K562 (cell line): ENCODE measurements at regions not wholly inside any gene's neighbourhood (a gene's known extent, or its start where the extent isn't known, plus 50 kb on each side); places are given as distances from the start of the nearest gene placed in this dataset.
"Not testable (repeated sequence)": the region's sequence is repeated elsewhere in the genome, so short reads cannot be mapped to it uniquely, and the experiment has no call there.

Source experiments
- ATAC-seq: fragments of 200-7000 bp; cut with Tn5 transposase; 3 replicates; pipeline ENCODE4 v1.9.1; 2020; ENCODE audit warnings: moderate library complexity
- BruUV-seq: library from RNA; stranded (reverse); fragments of 400-500 nt; replicated peaks from 2 replicates; lab custom pipeline; 2021; lab: Mats Ljungman, UMichigan
- CTCF ChIA-PET: fragments of 300-600 bp; formaldehyde crosslinking; extraction: SDS; loops from one replicate; lab custom pipeline; 2021; ENCODE audit warnings: low intra/inter-chr PET ratio; lab: Yijun Ruan, JAX
- POLR2A ChIA-PET: fragments of 300-600, 350-650 bp; sonication (Branson Sonifier 250); formaldehyde crosslinking; extraction: SDS; loops from one replicate; lab custom pipeline; 2021; ENCODE audit warnings: antibody characterized with exemption, inconsistent platforms; lab: Yijun Ruan, JAX
- DNase-seq, 4 experiments: peaks; one replicate each; pipeline versions ENCODE4 v3.0.0 to v3.0.0-alpha.2; 2011 to 2018; ENCODE audit warnings: low spot score in 3 of 4, mixed read lengths in 3 of 4; ENCODE audit errors: extremely low read depth in 1 of 4
- FAIRE-seq: peaks from 2 replicates; lab custom pipeline; 2011; peaks lifted over from hg19 to GRCh38; lab: Jason Lieb, UNC
- H2AFZ ChIP-seq: 2 replicates; pipeline ENCODE4 v1.6.0; 2011; ENCODE audit warnings: low read depth, low read length, control low read depth, inconsistent platforms
- H3K27ac ChIP-seq: fragments of 200-600 bp; 3 replicates; pipeline ENCODE4 v1.8.0; 2011; ENCODE audit warnings: low read depth, mild to moderate bottlenecking, control low read depth, inconsistent platforms, low read length, moderate library complexity, mixed read lengths; ENCODE audit errors: extremely low read depth
- H3K27me3 ChIP-seq, 2 experiments: fragments of 300-600 bp in 1 of 2; 2 replicates in 1 of 2; 3 replicates in 1 of 2; pipeline versions ENCODE4 v1.6.0 to v1.8.0; 2011; ENCODE audit warnings: inconsistent platforms in 2 of 2, low read length in 2 of 2, mild to moderate bottlenecking in 1 of 2, mixed read lengths in 1 of 2, moderate library complexity in 1 of 2; ENCODE audit not compliant: control insufficient read depth in 2 of 2, insufficient read depth in 2 of 2
- H3K36me3 ChIP-seq: fragments of 300-600 bp; 3 replicates; pipeline ENCODE4 v1.8.0; 2011; ENCODE audit warnings: mild to moderate bottlenecking, low read length, inconsistent platforms; ENCODE audit not compliant: control insufficient read depth, insufficient read depth
- H3K4me1 ChIP-seq, 2 experiments: fragments of 200-600 bp in 1 of 2; replicated peaks in 1 of 2; 2 replicates in 1 of 2; 3 replicates in 1 of 2; pipeline versions ENCODE4 v1.5.1 to v1.8.0; 2011; ENCODE audit warnings: inconsistent platforms in 2 of 2, low read length in 2 of 2, mild to moderate bottlenecking in 1 of 2, mixed read lengths in 1 of 2, moderate library complexity in 1 of 2; ENCODE audit not compliant: control insufficient read depth in 2 of 2, insufficient read depth in 2 of 2
- H3K4me2 ChIP-seq: 2 replicates; pipeline ENCODE4 v1.6.1; 2011; ENCODE audit warnings: low read length, control low read depth, inconsistent platforms, mixed read lengths; ENCODE audit not compliant: insufficient read depth
- H3K4me3 ChIP-seq: fragments of 200-600 bp; sonication (generic), shearing (Covaris generic); 2 replicates; pipeline ENCODE4 v1.5.1; 2016; ENCODE audit warnings: control low read depth, inconsistent platforms
- H3K79me2 ChIP-seq: fragments of 200-600 bp; 3 replicates; pipeline ENCODE4 v1.8.0; 2011; ENCODE audit warnings: low read length, inconsistent platforms; ENCODE audit not compliant: control insufficient read depth, insufficient read depth
- H3K9ac ChIP-seq, 2 experiments: 2 replicates each; pipeline versions ENCODE4 v1.6.0 to v1.6.1; 2011; ENCODE audit warnings: low read depth in 2 of 2, low read length in 2 of 2, control low read depth in 1 of 2, inconsistent platforms in 1 of 2, mild to moderate bottlenecking in 1 of 2, mixed read lengths in 1 of 2; ENCODE audit not compliant: insufficient read depth in 1 of 2
- H3K9me1 ChIP-seq: one replicate; pipeline ENCODE4 v1.6.0; 2011; ENCODE audit warnings: inconsistent platforms, mild to moderate bottlenecking, low read length, moderate library complexity; ENCODE audit not compliant: control insufficient read depth, insufficient read depth
- H3K9me3 ChIP-seq: replicated peaks from 2 replicates; pipeline ENCODE4 v1.5.1; 2011; ENCODE audit warnings: low read depth, low read length, inconsistent platforms; ENCODE audit not compliant: control insufficient read depth, insufficient read depth
- H4K20me1 ChIP-seq: replicated peaks from 2 replicates; pipeline ENCODE4 v1.6.1; 2011; ENCODE audit warnings: low read length, inconsistent platforms, mixed read lengths; ENCODE audit not compliant: control insufficient read depth, insufficient read depth
- CEBPG ChIP-seq, 3 experiments: fragments of 200-800 bp in 1 of 3; sonication (Bioruptor generic) in 1 of 3; sonication (generic) in 1 of 3; formaldehyde crosslinking in 1 of 3; IDR thresholded peaks in 2 of 3; conservative IDR thresholded peaks in 1 of 3; 2 replicates each; pipeline versions ENCODE4 v1.6.1 to v1.8.0; 2016 to 2022; ENCODE audit warnings: missing compliant biosample characterization in 2 of 3, missing genetic modification characterization in 2 of 3, mild to moderate bottlenecking in 1 of 3, missing genetic modification reagents in 1 of 3
- WGBS: fragments of 100-300 bp; shearing (Covaris generic); methylation state at CpG from one replicate; pipeline ENCODE4 v1.1.6; 2016; ENCODE audit warnings: low coverage, mixed read lengths; ENCODE audit not compliant: insufficient coverage; ENCODE audit errors: missing lambda C conversion rate; 5-methylcytosine and 5-hydroxymethylcytosine counted together
- in situ Hi-C: fragments of 300-500 bp; cut with MboI; formaldehyde crosslinking; loops from 4 replicates; pipeline ENCODE4 v1.15.0; 2018; ENCODE audit warnings: inconsistent platforms, mixed read lengths
- intact Hi-C: fragments of 100-400 bp; cut with micrococcal nuclease; formaldehyde crosslinking; loops from 2 replicates; pipeline ENCODE4 v1.14.2; 2022

- not testable (repeated sequence) for FAIRE-seq, DNase-seq
These were observed 50.7 kb downstream of the PPIAL4D start for GRCh38 chr1:145191272-145191675.

GRCh38 chr1:145189543-145190030 is 52.4 kb downstream of the PPIAL4D start:
- H3K9me3 ChIP-seq, in situ Hi-C loops, FAIRE-seq, POLR2A ChIA-PET, H3K27ac ChIP-seq, H3K4me3 ChIP-seq, H2AFZ ChIP-seq, H3K79me2 ChIP-seq, BruUV-seq, ATAC-seq, H3K4me2 ChIP-seq, H3K36me3 ChIP-seq, intact Hi-C loops, H3K27me3 ChIP-seq, H4K20me1 ChIP-seq, H3K4me1 ChIP-seq, CTCF ChIA-PET, H3K9ac ChIP-seq, DNase-seq, H3K9me1 ChIP-seq: not testable (repeated sequence)
- WGBS: 17% methylated on average over 1 of the region's 4 CpGs

More at GRCh38 chr1:145191272-145191675, 50.7 kb downstream of the PPIAL4D start:
- H2AFZ ChIP-seq; H3K9me3 ChIP-seq; POLR2A ChIA-PET; H3K4me1 ChIP-seq; H3K4me2 ChIP-seq; H3K79me2 ChIP-seq; H3K27ac ChIP-seq; H3K4me3 ChIP-seq; H3K9me1 ChIP-seq; TF ChIP-seq CEBPG (CRISPR knock-in tag; IDR thresholded peaks at IDR 0.05): not testable (repeated sequence)
- WGBS: 67% methylated on average over 1 of the region's 1 CpG
- TF ChIP-seq CEBPG (tag; conservative IDR thresholded peaks at IDR 0.05 in 1 of 2, IDR thresholded peaks at IDR 0.05 in 1 of 2): 0 out of 4 replicates have a peak, but pooled peaks of 1 of the 2 experiments have one; percentile 36
- TF ChIP-seq, all 486 proteins: peak for 1; not testable (repeated sequence) for 485
- H3K36me3 ChIP-seq, H4K20me1 ChIP-seq, H3K9ac ChIP-seq, H3K27me3 ChIP-seq, in situ Hi-C loops, BruUV-seq, ATAC-seq, CTCF ChIA-PET, intact Hi-C loops: not testable (repeated sequence)
